Nephron progenitor cell (in vitro differentiated cells): ENCODE measurements at regions not wholly inside any gene's neighbourhood (a gene's known extent, or its start where the extent isn't known, plus 50 kb on each side); places are given as distances from the start of the nearest gene placed in this dataset.

Experiments used
- DNase-seq: peaks from one replicate; pipeline ENCODE4 v3.0.0; 2021
- H3K27ac Mint-ChIP-seq: 2 replicates; pipeline ENCODE4 v1.8.0; 2021; ENCODE audit warnings: mild to moderate bottlenecking, moderate library complexity, mixed read lengths
- H3K27me3 Mint-ChIP-seq: 2 replicates; pipeline ENCODE4 v1.8.0; 2021; ENCODE audit warnings: mild to moderate bottlenecking, low read depth, mixed read lengths; ENCODE audit not compliant: poor library complexity
- H3K36me3 Mint-ChIP-seq: 2 replicates; pipeline ENCODE4 v1.8.0; 2021; ENCODE audit warnings: low read depth, mixed read lengths
- H3K4me1 Mint-ChIP-seq: 2 replicates; pipeline ENCODE4 v1.8.0; 2021; ENCODE audit warnings: mixed read lengths
- H3K4me3 Mint-ChIP-seq: 2 replicates; pipeline ENCODE4 v1.8.0; 2021; ENCODE audit warnings: mild to moderate bottlenecking, moderate library complexity, mixed read lengths
- H3K9me3 Mint-ChIP-seq: 2 replicates; pipeline ENCODE4 v1.8.0; 2021; ENCODE audit warnings: mild to moderate bottlenecking, moderate library complexity, mixed read lengths
- CTCF ChIP-seq: fragments of 200-600 bp; sonication (generic); IDR thresholded peaks from 2 replicates; pipeline ENCODE4 v1.5.0; 2021; ENCODE audit warnings: antibody characterized with exemption

GRCh38 chr5:91875196-91875779, 492.2 kb upstream of the ARRDC3 start:
- Mint-ChIP-seq H3K4me3 (no peak overlapping the region), H3K4me1 (no peaks in the 10 kb centered on the region), H3K27ac (no peak overlapping the region), H3K9me3 (no peaks in the 10 kb centered on the region), H3K27me3 (peaks cover 4% of the 10 kb centered on the region), H3K36me3 (no peaks in the 10 kb centered on the region)
- no peak for TF ChIP-seq CTCF
- DNase-seq: no peak

GRCh38 chr5:91867799-91868198, 484.7 kb upstream of the ARRDC3 start:
- H3K4me1 Mint-ChIP-seq: peaks cover 4% of the 10 kb centered on the region
- peak overlapping the region; percentile 12 for H3K27ac Mint-ChIP-seq
- no peaks in the 10 kb centered on the region for H3K36me3 Mint-ChIP-seq
- no peak overlapping the region for H3K4me3 Mint-ChIP-seq
- DNase-seq: no peak
- H3K27me3 Mint-ChIP-seq: no peaks in the 10 kb centered on the region
- no peak for TF ChIP-seq CTCF
- H3K9me3 Mint-ChIP-seq: no peaks in the 10 kb centered on the region

DNA sequence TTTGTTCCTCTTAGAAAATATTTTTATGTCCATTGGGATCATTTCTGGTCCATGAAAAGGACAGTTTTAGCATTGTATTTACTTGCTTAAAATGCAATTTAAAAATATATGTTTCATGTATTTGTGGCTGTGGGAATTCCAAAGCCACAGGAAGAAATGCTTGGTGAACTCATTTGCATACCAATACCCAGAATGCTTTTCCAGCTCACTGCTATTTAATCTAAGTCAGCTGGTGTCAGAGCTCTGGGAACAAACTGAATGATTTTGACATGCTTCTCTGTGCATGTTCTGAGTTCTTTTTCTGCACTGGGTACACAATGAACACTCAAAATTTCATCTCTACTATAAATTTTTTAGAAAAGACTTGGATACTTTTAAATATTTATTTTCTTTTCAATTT, 482.8 kb upstream of the ARRDC3 start:
- Mint-ChIP-seq H3K27me3 (no peaks in the 10 kb centered on the region), H3K4me3 (no peak overlapping the region), H3K9me3 (no peaks in the 10 kb centered on the region), H3K27ac (no peak overlapping the region), H3K36me3 (no peaks in the 10 kb centered on the region), H3K4me1 (peaks cover 4% of the 10 kb centered on the region)
- no peak for DNase-seq
- TF ChIP-seq CTCF: no peak

DNA sequence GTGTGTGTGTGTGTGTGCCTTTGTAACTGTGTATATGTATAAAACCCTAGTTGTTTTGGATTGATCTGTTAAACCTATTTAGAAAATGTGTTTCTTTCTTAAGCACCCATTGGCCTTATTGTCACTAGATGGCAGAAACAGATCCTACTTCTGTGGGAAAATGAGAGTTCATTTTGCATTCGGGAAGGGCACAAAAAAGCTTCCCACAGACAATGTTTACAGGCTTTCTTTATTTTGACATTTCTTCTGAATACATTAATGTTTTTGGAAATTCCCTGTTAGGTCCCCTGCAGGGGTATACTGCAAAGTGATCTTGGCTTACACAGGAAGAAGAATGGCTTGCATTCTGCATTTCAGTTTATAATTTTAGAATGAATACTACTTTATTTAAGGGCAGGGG, 481.8 kb upstream of the ARRDC3 start:
- Mint-ChIP-seq H3K9me3 (no peaks in the 10 kb centered on the region), H3K36me3 (no peaks in the 10 kb centered on the region), H3K27ac (no peak overlapping the region), H3K4me1 (peaks cover 4% of the 10 kb centered on the region), H3K27me3 (no peaks in the 10 kb centered on the region), H3K4me3 (no peak overlapping the region)
- no peak for TF ChIP-seq CTCF
- DNase-seq: no peak

GRCh38 chr5:91851670-91852069, 468.6 kb upstream of the ARRDC3 start:
- DNase-seq: no peak
- no peaks in the 10 kb centered on the region for H3K36me3 Mint-ChIP-seq
- no peak overlapping the region for H3K4me3 Mint-ChIP-seq
- no peak overlapping the region for H3K27ac Mint-ChIP-seq
- TF ChIP-seq CTCF: no peak
- no peaks in the 10 kb centered on the region for H3K9me3 Mint-ChIP-seq
- no peaks in the 10 kb centered on the region for H3K27me3 Mint-ChIP-seq
- peaks cover 6% of the 10 kb centered on the region for H3K4me1 Mint-ChIP-seq

GRCh38 chr5:91850031-91850430, 466.9 kb upstream of the ARRDC3 start:
- Mint-ChIP-seq H3K9me3 (no peaks in the 10 kb centered on the region), H3K36me3 (no peaks in the 10 kb centered on the region), H3K27ac (no peak overlapping the region), H3K4me1 (peaks cover 6% of the 10 kb centered on the region), H3K4me3 (no peak overlapping the region), H3K27me3 (no peaks in the 10 kb centered on the region)
- no peak for DNase-seq
- TF ChIP-seq CTCF: no peak
